Prostate gland (tissue), 2 donors: ENCODE measurements at regions not wholly inside any gene's neighbourhood (a gene's known extent, or its start where the extent isn't known, plus 50 kb on each side); places are given as distances from the start of the nearest gene placed in this dataset.

Source experiments
- DNase-seq: peaks from one replicate; pipeline ENCODE4 v3.0.0-alpha.2; 2019; ENCODE audit warnings: low spot score
- H3K27ac ChIP-seq, 2 donors: fragments of 200-600 bp; sonication (generic); 2 replicates each; pipeline ENCODE4 v1.5.1; 2017 to 2019
- H3K27me3 ChIP-seq: fragments of 200-600 bp; sonication (generic); replicated peaks from 2 replicates; pipeline ENCODE4 v1.5.1; 2019; ENCODE audit not compliant: insufficient read depth
- H3K36me3 ChIP-seq, 2 donors: fragments of 200-600 bp; sonication (generic); 1 replicate in 1 of 2; 2 replicates in 1 of 2; pipeline versions ENCODE4 v1.5.1 to v1.8.1; 2017 to 2019
- H3K4me1 ChIP-seq: fragments of 200-600 bp; sonication (generic); replicated peaks from 2 replicates; pipeline ENCODE4 v1.5.1; 2019
- H3K4me3 ChIP-seq, 2 donors: fragments of 200-600 bp; sonication (generic); 2 replicates each; pipeline ENCODE4 v1.5.1; 2017 to 2019
- H3K9me3 ChIP-seq: fragments of 200-600 bp; sonication (generic); 2 replicates; pipeline ENCODE4 v1.5.1; 2017
- POLR2A ChIP-seq: fragments of 450-650 bp; IDR thresholded peaks from one replicate; pipeline ENCODE4 v1.6.1; 2016; ENCODE audit warnings: antibody characterized with exemption, mild to moderate bottlenecking
- POLR2AphosphoS5 ChIP-seq: sonication (generic); formaldehyde crosslinking; IDR thresholded peaks from one replicate; pipeline ENCODE4 v1.6.1; 2017; ENCODE audit warnings: antibody characterized with exemption
- WGBS: methylation state at CpG from one replicate; pipeline ENCODE4 v1.1.5; 2018; 5-methylcytosine and 5-hydroxymethylcytosine counted together
- intact Hi-C: fragments of 100-400 bp; cut with DNase I; formaldehyde crosslinking; loops from one replicate; pipeline ENCODE4 v1.14.2; 2022
- TF ChIP-seq, protein P1 (sequence below), 4 experiments: fragments of 200-600 bp in 2 of 4; fragments of 450-650 bp in 2 of 4; sonication (generic) in 2 of 4; IDR thresholded peaks; 1 replicate in 3 of 4; 2 replicates in 1 of 4; pipeline ENCODE4 v1.5.1; 2016 to 2019; ENCODE audit warnings: antibody characterized with exemption in 4 of 4, mild to moderate bottlenecking in 2 of 4, moderate library complexity in 2 of 4

DNA sequence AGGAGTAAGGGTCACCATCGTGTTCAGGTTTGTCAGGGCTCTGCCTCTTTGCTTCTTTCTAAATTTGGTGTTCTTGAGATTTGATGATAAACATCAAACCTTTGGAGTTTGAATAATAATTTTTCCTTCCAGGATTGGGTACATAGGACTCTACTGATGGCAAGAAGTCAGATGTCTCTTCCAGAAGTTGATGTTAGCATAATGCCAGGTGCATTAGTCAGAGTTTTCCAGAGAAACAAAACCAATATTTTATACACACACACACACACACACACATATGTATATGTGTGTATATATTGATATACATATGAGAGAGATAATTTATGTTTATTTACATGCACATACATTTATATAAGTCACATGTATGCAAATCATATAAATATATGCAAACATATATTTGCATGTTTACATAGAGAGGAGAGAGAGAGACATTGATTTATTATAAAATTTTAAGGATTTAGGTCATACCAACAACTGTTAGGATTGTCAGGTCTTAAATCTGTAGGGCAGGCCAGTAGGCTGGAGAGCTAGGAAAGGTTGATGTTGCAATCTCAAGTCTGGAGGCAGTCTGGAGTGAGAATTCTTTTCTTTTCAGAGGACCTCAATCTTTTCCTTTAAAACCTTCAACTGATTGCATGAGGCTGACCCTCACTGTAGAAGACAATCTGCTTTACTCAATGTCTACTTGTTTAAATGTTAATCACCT lies 199.2 kb downstream of the HLX start:
- Histone ChIP-seq H3K36me3 (no peaks in the 10 kb centered on the region), H3K9me3 (no peaks in the 10 kb centered on the region), H3K4me1 (no peaks in the 10 kb centered on the region), H3K4me3 (no peak overlapping the region), H3K27ac (no peak overlapping the region), H3K27me3 (no peaks in the 10 kb centered on the region)
- intact Hi-C loops: no loop called here
- 56% methylated on average over 1 of the region's 1 CpG for WGBS
- TF ChIP-seq, protein P1, sequence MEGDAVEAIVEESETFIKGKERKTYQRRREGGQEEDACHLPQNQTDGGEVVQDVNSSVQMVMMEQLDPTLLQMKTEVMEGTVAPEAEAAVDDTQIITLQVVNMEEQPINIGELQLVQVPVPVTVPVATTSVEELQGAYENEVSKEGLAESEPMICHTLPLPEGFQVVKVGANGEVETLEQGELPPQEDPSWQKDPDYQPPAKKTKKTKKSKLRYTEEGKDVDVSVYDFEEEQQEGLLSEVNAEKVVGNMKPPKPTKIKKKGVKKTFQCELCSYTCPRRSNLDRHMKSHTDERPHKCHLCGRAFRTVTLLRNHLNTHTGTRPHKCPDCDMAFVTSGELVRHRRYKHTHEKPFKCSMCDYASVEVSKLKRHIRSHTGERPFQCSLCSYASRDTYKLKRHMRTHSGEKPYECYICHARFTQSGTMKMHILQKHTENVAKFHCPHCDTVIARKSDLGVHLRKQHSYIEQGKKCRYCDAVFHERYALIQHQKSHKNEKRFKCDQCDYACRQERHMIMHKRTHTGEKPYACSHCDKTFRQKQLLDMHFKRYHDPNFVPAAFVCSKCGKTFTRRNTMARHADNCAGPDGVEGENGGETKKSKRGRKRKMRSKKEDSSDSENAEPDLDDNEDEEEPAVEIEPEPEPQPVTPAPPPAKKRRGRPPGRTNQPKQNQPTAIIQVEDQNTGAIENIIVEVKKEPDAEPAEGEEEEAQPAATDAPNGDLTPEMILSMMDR (IDR thresholded peaks at IDR 0.05): no peak
- TF ChIP-seq POLR2A (no peak), POLR2AphosphoS5 (no peak)
- no peak for DNase-seq

DNA sequence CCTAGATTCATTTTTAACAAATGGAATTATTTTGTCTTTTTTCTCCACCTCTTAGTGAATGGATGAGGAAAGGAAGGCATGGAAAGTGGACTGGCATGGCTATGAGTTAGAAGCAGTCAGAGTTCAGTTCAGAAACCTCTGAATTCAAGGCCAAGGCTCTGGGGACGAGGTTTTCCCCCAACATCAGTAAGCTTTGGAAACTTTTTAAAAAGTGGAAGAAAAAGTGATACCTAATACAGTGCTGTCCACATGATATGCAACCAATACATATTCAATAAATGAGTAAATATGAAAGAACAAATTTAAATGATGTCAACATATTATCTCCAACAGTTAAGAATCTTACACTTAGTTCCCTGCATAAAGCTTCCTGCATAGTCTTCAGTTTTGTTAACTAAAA lies 204.7 kb downstream of the HLX start:
- Histone ChIP-seq H3K4me3 (no peak overlapping the region), H3K27me3 (no peaks in the 10 kb centered on the region), H3K4me1 (no peaks in the 10 kb centered on the region), H3K9me3 (no peaks in the 10 kb centered on the region), H3K27ac (no peak overlapping the region), H3K36me3 (no peaks in the 10 kb centered on the region)
- DNase-seq: no peak
- intact Hi-C loops: no loop called here
- TF ChIP-seq POLR2A (no peak), POLR2AphosphoS5 (no peak)
- TF ChIP-seq, protein P1 (IDR thresholded peaks at IDR 0.05): no peak
- 93% methylated on average over 1 of the region's 1 CpG for WGBS

DNA sequence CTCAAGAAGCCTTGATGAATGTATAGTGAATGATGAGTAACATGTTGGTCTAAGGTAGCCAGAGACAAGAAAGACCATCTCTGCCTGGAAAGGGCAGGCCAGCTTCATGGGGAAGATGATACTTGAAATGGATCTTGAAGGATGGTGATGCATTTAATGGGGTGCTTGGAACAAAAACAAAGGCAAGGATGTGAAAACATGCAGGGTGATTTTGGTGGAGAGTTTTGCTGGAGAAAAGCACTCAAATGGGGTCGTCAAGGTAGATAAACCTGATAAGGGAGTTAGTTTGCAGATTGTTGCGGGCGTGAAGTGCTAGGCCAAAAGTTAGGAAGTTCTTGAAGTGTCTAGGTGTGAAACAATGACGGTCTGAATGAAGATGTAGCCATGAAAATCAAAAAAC lies 205.4 kb downstream of the HLX start:
- H3K27ac ChIP-seq: no peak overlapping the region
- WGBS: 80% methylated on average over 4 of the region's 4 CpGs
- intact Hi-C loops: no loop called here
- H3K9me3 ChIP-seq: no peaks in the 10 kb centered on the region
- no peak for DNase-seq
- no peaks in the 10 kb centered on the region for H3K27me3 ChIP-seq
- TF ChIP-seq, protein P1 (IDR thresholded peaks at IDR 0.05): no peak
- TF ChIP-seq POLR2A (no peak), POLR2AphosphoS5 (no peak)
- H3K4me1 ChIP-seq: no peaks in the 10 kb centered on the region
- no peaks in the 10 kb centered on the region for H3K36me3 ChIP-seq
- H3K4me3 ChIP-seq: no peak overlapping the region

DNA sequence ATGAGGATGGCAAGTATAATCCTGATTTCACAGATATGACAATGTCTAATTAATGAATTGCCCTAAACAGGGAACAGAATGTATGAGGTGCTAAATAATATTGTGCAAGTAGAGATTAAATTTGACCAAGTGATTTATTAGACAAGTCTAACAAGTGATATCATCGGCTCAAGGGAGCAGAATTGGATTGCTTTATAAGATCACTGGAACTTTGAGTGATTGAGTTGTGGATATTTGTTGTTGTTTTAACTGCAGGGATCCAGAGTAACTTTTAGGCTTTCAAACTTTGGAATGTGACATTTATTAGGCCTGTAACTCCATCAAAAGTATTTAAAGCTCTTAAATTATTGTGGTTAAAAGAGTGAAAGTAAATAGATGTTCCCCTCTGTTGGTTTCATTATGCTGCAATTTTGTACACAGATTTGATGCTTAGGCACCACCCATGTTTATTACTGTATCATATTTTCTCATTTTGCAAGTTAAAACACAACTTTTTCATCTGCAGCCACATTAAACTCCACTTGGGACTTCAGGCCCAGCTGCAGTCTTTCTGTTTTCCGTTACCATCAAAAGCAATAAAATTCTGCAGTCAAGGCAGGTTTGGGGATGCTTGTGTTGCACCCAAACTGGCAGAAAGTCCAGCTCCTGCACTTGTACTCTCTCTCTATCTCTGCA lies 206.6 kb downstream of the HLX start:
- H3K27ac ChIP-seq: no peak overlapping the region

More for the DNA sequence above, 206.6 kb downstream of the HLX start:
- 26% methylated on average over 2 of the region's 2 CpGs for WGBS
- TF ChIP-seq, protein P1 (IDR thresholded peaks at IDR 0.05): no peak
- no peak for TF ChIP-seq POLR2A
- TF ChIP-seq POLR2AphosphoS5: no peak
- DNase-seq: no peak
- H3K27me3 ChIP-seq: no peaks in the 10 kb centered on the region
- H3K4me3 ChIP-seq: no peak overlapping the region
- no peaks in the 10 kb centered on the region for H3K36me3 ChIP-seq
- intact Hi-C loops: no loop called here
- H3K9me3 ChIP-seq: no peaks in the 10 kb centered on the region
- H3K4me1 ChIP-seq: no peaks in the 10 kb centered on the region
